Adrenal gland (tissue), 9 donors: ENCODE measurements at regions not wholly inside any gene's neighbourhood (a gene's known extent, or its start where the extent isn't known, plus 50 kb on each side); places are given as distances from the start of the nearest gene placed in this dataset.

Source experiments
- DNase-seq, 7 donors: peaks; one replicate each; pipeline ENCODE4 v3.0.0-alpha.2; 2019 to 2020
- H3K27ac ChIP-seq, 5 donors: fragments of 200-600 bp; sonication (generic) in 4 of 5; 1 replicate in 3 of 5; 2 replicates in 2 of 5; pipeline versions ENCODE4 v1.5.1 to v1.8.0; 2016 to 2020; ENCODE audit warnings: mild to moderate bottlenecking in 1 of 5
- H3K27me3 ChIP-seq: fragments of 200-600 bp; 2 replicates; pipeline ENCODE4 v1.8.0; 2021
- H3K36me3 ChIP-seq, 2 donors: fragments of 200-600 bp; replicated peaks in 1 of 2; 1 replicate in 1 of 2; 2 replicates in 1 of 2; pipeline versions ENCODE4 v1.5.1 to v1.8.0; 2018 to 2022
- H3K4me1 ChIP-seq, 2 donors: fragments of 200-600 bp; replicated peaks in 1 of 2; 1 replicate in 1 of 2; 2 replicates in 1 of 2; pipeline versions ENCODE4 v1.5.1 to v1.8.0; 2018 to 2021
- H3K4me3 ChIP-seq, 4 donors: fragments of 200-600 bp; sonication (generic) in 3 of 4; one replicate each; pipeline ENCODE4 v1.5.1; 2016 to 2018
- H3K9me3 ChIP-seq, 3 donors: fragments of 200-600 bp; sonication (generic) in 1 of 3; replicated peaks in 1 of 3; 1 replicate in 2 of 3; 2 replicates in 1 of 3; pipeline versions ENCODE4 v1.5.1 to v1.8.0; 2016 to 2021
- CTCF ChIP-seq, 6 experiments: fragments of 450-650 bp in 4 of 6; fragments of 200-600 bp in 2 of 6; sonication (generic) in 1 of 6; IDR thresholded peaks; 1 replicate in 5 of 6; 2 replicates in 1 of 6; pipeline versions ENCODE4 v1.5.1 to v1.8.0; 2016 to 2021; ENCODE audit warnings: antibody characterized with exemption in 6 of 6, mild to moderate bottlenecking in 2 of 6, moderate library complexity in 1 of 6
- POLR2A ChIP-seq, 2 donors: fragments of 450-650 bp; IDR thresholded peaks; one replicate each; pipeline ENCODE4 v1.6.1; 2017; ENCODE audit warnings: antibody characterized with exemption in 2 of 2, mild to moderate bottlenecking in 2 of 2, moderate library complexity in 1 of 2
- WGBS, 4 donors: extraction: QIAGEN DNeasy Blood & Tissue Kit in 2 of 4; methylation state at CpG; one replicate each; pipeline versions ENCODE4 v1.1.5 to v1.1.7; 2013 to 2017; 5-methylcytosine and 5-hydroxymethylcytosine counted together
- intact Hi-C, 2 donors: fragments of 100-400 bp; cut with DNase I; formaldehyde crosslinking; loops; one replicate each; pipeline versions ENCODE4 v1.14.1 to v1.15.0; 2022 to 2023
- donor health status: healthy with polysubstance abuse.
- donor health status: Bipolar disorder and iron deficiency.
- donor health status: DM: yes; HTN: yes; CAD: no.
- donor health status: DM: no; HTN: no; CAD: no.
- donor health status: DM: no; HTN: no; CAD: no.

GRCh38 chr5:14090755-14091154 lies 52.4 kb upstream of the TRIO start:
- WGBS, 4 donors = 90 to 98% (median 92%) methylated on average over 5 of the region's 5 CpGs
- Histone ChIP-seq H3K9me3 (no peaks in the 10 kb centered on the region), H3K27me3 (no peaks in the 10 kb centered on the region), H3K4me3 (no peak overlapping the region), H3K4me1 (no peaks in the 10 kb centered on the region), H3K27ac (no peak overlapping the region), H3K36me3 (no peaks in the 10 kb centered on the region)
- intact Hi-C loops = no loop called here
- DNase-seq = no peak
- TF ChIP-seq POLR2A (IDR thresholded peaks at IDR 0.05) = no peak
- no peak for TF ChIP-seq CTCF (IDR thresholded peaks at IDR 0.05)

- no peaks in the 10 kb centered on the region for H3K4me1 ChIP-seq
- H3K27me3 ChIP-seq = no peaks in the 10 kb centered on the region
- H3K9me3 ChIP-seq = no peaks in the 10 kb centered on the region
- no peak for DNase-seq
- no peaks in the 10 kb centered on the region for H3K36me3 ChIP-seq
- no peak overlapping the region for H3K4me3 ChIP-seq
- intact Hi-C loops = no loop called here
- no peak for TF ChIP-seq POLR2A (IDR thresholded peaks at IDR 0.05)
- no peak for TF ChIP-seq CTCF (IDR thresholded peaks at IDR 0.05)
- no peak overlapping the region for H3K27ac ChIP-seq
- 88 to 95% (median 90%) methylated on average over 2 of the region's 2 CpGs for WGBS, 4 donors
Observed at GRCh38 chr5:14090290-14090689, 52.9 kb upstream of the TRIO start.

- WGBS, 4 donors = 81 to 92% (median 87%) methylated on average over 2 of the region's 2 CpGs
- intact Hi-C loops = no loop called here
Observed at GRCh38 chr5:14089198-14089597, 53.9 kb upstream of the TRIO start.

GRCh38 chr5:14086261-14086660 lies 56.9 kb upstream of the TRIO start:
- intact Hi-C loops = no loop called here
- Histone ChIP-seq H3K9me3 (no peaks in the 10 kb centered on the region), H3K27me3 (no peaks in the 10 kb centered on the region), H3K36me3 (no peaks in the 10 kb centered on the region), H3K4me1 (no peaks in the 10 kb centered on the region), H3K4me3 (no peak overlapping the region), H3K27ac (no peak overlapping the region)
- TF ChIP-seq POLR2A (IDR thresholded peaks at IDR 0.05) = no peak
- TF ChIP-seq CTCF (IDR thresholded peaks at IDR 0.05) = no peak
- WGBS, 4 donors = 77 to 94% (median 87%) methylated on average over 2 of the region's 2 CpGs
- DNase-seq = no peak

More at GRCh38 chr5:14089198-14089597, 53.9 kb upstream of the TRIO start:
- H3K9me3 ChIP-seq = no peaks in the 10 kb centered on the region
- TF ChIP-seq POLR2A (IDR thresholded peaks at IDR 0.05) = no peak
- no peak for TF ChIP-seq CTCF (IDR thresholded peaks at IDR 0.05)
- H3K27me3 ChIP-seq = no peaks in the 10 kb centered on the region
- no peak overlapping the region for H3K27ac ChIP-seq
- no peaks in the 10 kb centered on the region for H3K4me1 ChIP-seq
- H3K4me3 ChIP-seq = no peak overlapping the region
- DNase-seq = no peak
- H3K36me3 ChIP-seq = no peaks in the 10 kb centered on the region
